Parathyroid adenoma (tissue), 2 donors: ENCODE measurements at regions not wholly inside any gene's neighbourhood (a gene's known extent, or its start where the extent isn't known, plus 50 kb on each side); places are given as distances from the start of the nearest gene placed in this dataset.

ENCODE experiments used
- H2AFZ ChIP-seq: fragments of 300-600 bp; sonication (generic); one replicate; pipeline ENCODE4 v1.7.0; 2017; ENCODE audit warnings: antibody characterized with exemption, mild to moderate bottlenecking
- H3K27ac ChIP-seq: fragments of 300-600 bp; sonication (generic); one replicate; pipeline ENCODE4 v1.7.0; 2017
- H3K27me3 ChIP-seq: fragments of 300-600 bp; sonication (generic); one replicate; pipeline ENCODE4 v1.7.0; 2017; ENCODE audit warnings: low read length; ENCODE audit not compliant: control insufficient read depth, insufficient read depth
- H3K36me3 ChIP-seq: fragments of 300-600 bp; sonication (generic); one replicate; pipeline ENCODE4 v1.7.0; 2017; ENCODE audit warnings: low read length; ENCODE audit not compliant: control insufficient read depth, insufficient read depth
- H3K4me1 ChIP-seq: fragments of 300-600 bp; sonication (generic); one replicate; pipeline ENCODE4 v1.7.0; 2017; ENCODE audit warnings: control low read depth
- H3K4me2 ChIP-seq: fragments of 300-600 bp; sonication (generic); one replicate; pipeline ENCODE4 v1.7.0; 2017; ENCODE audit warnings: low read length
- H3K4me3 ChIP-seq: fragments of 300-600 bp; sonication (generic); one replicate; pipeline ENCODE4 v1.7.0; 2017; ENCODE audit warnings: low read depth, low read length
- H3K79me2 ChIP-seq: fragments of 300-600 bp; sonication (generic); one replicate; pipeline ENCODE4 v1.7.0; 2017; ENCODE audit warnings: control low read depth
- H3K9ac ChIP-seq: fragments of 300-600 bp; sonication (generic); one replicate; pipeline ENCODE4 v1.7.0; 2017; ENCODE audit warnings: mild to moderate bottlenecking
- H3K9me3 ChIP-seq: fragments of 300-600 bp; sonication (generic); one replicate; pipeline ENCODE4 v1.7.0; 2017; ENCODE audit warnings: low read length; ENCODE audit not compliant: control insufficient read depth
- CTCF ChIP-seq: fragments of 300-600 bp; sonication (generic); IDR thresholded peaks from one replicate; pipeline ENCODE4 v1.7.0; 2017; ENCODE audit warnings: antibody characterized with exemption, mild to moderate bottlenecking
- donor health status: primary hyperparathyroidism.

DNA sequence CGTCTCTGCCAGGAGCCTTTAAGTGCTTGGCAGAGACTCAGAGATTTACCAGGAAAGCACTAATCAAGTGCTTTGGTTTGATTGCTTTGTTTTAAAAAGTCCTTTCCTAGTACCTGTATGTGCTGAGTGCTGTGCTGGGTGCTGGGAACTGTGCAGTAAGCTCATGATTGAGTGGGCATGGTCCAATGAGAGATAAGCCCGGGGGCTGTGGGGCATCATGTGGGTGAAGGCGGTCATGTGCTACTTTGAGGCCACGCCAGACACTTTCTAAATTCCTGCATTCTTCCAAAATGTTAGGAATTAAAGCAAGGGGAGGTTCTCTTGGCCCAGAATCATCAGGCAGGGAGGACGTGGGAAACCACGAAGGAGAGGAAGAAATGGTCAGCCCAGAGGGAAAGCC lies 109.0 kb downstream of the ACAA2 start:
- no peak for TF ChIP-seq CTCF

GRCh38 chr18:49701190-49701589 lies 112.1 kb downstream of the ACAA2 start:
- Histone ChIP-seq H3K9ac (no peak overlapping the region), H3K27ac (no peak overlapping the region), H3K4me3 (no peak overlapping the region), H3K4me1 (no peaks in the 10 kb centered on the region), H3K36me3 (no peaks in the 10 kb centered on the region), H2AFZ (no peak overlapping the region), H3K27me3 (no peaks in the 10 kb centered on the region), H3K9me3 (no peaks in the 10 kb centered on the region), H3K4me2 (no peak overlapping the region), H3K79me2 (no peaks in the 10 kb centered on the region)
- no peak for TF ChIP-seq CTCF

More for the DNA sequence above, 109.0 kb downstream of the ACAA2 start:
- Histone ChIP-seq H3K27ac (no peak overlapping the region), H2AFZ (no peak overlapping the region), H3K79me2 (no peaks in the 10 kb centered on the region), H3K36me3 (no peaks in the 10 kb centered on the region), H3K4me1 (no peaks in the 10 kb centered on the region), H3K9ac (no peak overlapping the region), H3K9me3 (no peaks in the 10 kb centered on the region), H3K4me2 (no peak overlapping the region), H3K4me3 (no peak overlapping the region), H3K27me3 (no peaks in the 10 kb centered on the region)

- no peak overlapping the region for H3K27ac ChIP-seq
- no peak overlapping the region for H3K4me3 ChIP-seq
- no peaks in the 10 kb centered on the region for H3K27me3 ChIP-seq
- no peak for TF ChIP-seq CTCF
- H3K79me2 ChIP-seq, result no peaks in the 10 kb centered on the region
- H3K9ac ChIP-seq, result no peak overlapping the region
- H3K4me1 ChIP-seq, result no peaks in the 10 kb centered on the region
- no peaks in the 10 kb centered on the region for H3K9me3 ChIP-seq
- no peak overlapping the region for H2AFZ ChIP-seq
- no peak overlapping the region for H3K4me2 ChIP-seq
- no peaks in the 10 kb centered on the region for H3K36me3 ChIP-seq
Measured at GRCh38 chr18:49699303-49699702, 114.0 kb downstream of the ACAA2 start.

GRCh38 chr18:49698525-49699025 lies 114.8 kb downstream of the ACAA2 start:
- Histone ChIP-seq H3K4me1 (no peaks in the 10 kb centered on the region), H3K27me3 (no peaks in the 10 kb centered on the region), H3K9me3 (no peaks in the 10 kb centered on the region), H3K27ac (no peak overlapping the region), H2AFZ (no peak overlapping the region), H3K9ac (no peak overlapping the region), H3K4me3 (no peak overlapping the region), H3K4me2 (no peak overlapping the region), H3K79me2 (no peaks in the 10 kb centered on the region), H3K36me3 (no peaks in the 10 kb centered on the region)
- TF ChIP-seq CTCF, result no peak

- Histone ChIP-seq H3K27me3 (no peaks in the 10 kb centered on the region), H3K79me2 (no peaks in the 10 kb centered on the region), H3K36me3 (no peaks in the 10 kb centered on the region), H3K4me2 (no peak overlapping the region), H3K9ac (no peak overlapping the region), H3K4me3 (no peak overlapping the region), H2AFZ (no peak overlapping the region), H3K27ac (no peak overlapping the region), H3K4me1 (no peaks in the 10 kb centered on the region), H3K9me3 (no peaks in the 10 kb centered on the region)
- no peak for TF ChIP-seq CTCF
Measured at GRCh38 chr18:49697757-49698524, 115.4 kb downstream of the ACAA2 start.
